WTC11 (cell line): ENCODE measurements at regions not wholly inside any gene's neighbourhood (a gene's known extent, or its start where the extent isn't known, plus 50 kb on each side); places are given as distances from the start of the nearest gene placed in this dataset.
A peak's percentile ranks its signal among the peaks of the same experiment; 100 is the strongest.

Experiments
- ATAC-seq: fragments of 200-7000 bp; cut with Tn5 transposase; 2 replicates; pipeline ENCODE4 v1.10.0; 2021; ENCODE audit warnings: mild to moderate bottlenecking, moderate library complexity
- CTCF ChIA-PET: fragments of 300-600 bp; sonication (Branson Sonifier 250); formaldehyde crosslinking; loops from one replicate; lab custom pipeline; 2021; ENCODE audit warnings: antibody characterized with exemption; lab: Charles Lee
- POLR2A ChIA-PET: fragments of 350-600 bp; sonication (Branson Sonifier 250); formaldehyde crosslinking; loops from one replicate; lab custom pipeline; 2021; ENCODE audit warnings: antibody characterized with exemption; lab: Charles Lee
- DNase-seq: peaks from one replicate; pipeline ENCODE4 v3.0.0; 2021; ENCODE audit warnings: low spot score
- H3K27ac Mint-ChIP-seq: 2 replicates; pipeline ENCODE4 v1.8.0; 2021; ENCODE audit warnings: mixed read lengths
- H3K27me3 Mint-ChIP-seq: 2 replicates; pipeline ENCODE4 v1.8.0; 2021; ENCODE audit warnings: low read depth, mild to moderate bottlenecking, moderate library complexity, mixed read lengths
- H3K36me3 Mint-ChIP-seq: 2 replicates; pipeline ENCODE4 v1.8.0; 2021; ENCODE audit warnings: mixed read lengths
- H3K4me1 Mint-ChIP-seq: 2 replicates; pipeline ENCODE4 v1.8.0; 2022; ENCODE audit warnings: mixed read lengths
- H3K4me3 Mint-ChIP-seq: 2 replicates; pipeline ENCODE4 v1.8.0; 2021; ENCODE audit warnings: mild to moderate bottlenecking, moderate library complexity, mixed read lengths
- H3K9me3 Mint-ChIP-seq: 2 replicates; pipeline ENCODE4 v1.8.0; 2021; ENCODE audit warnings: mixed read lengths
- FOXJ3 ChIP-seq: sonication (generic); formaldehyde crosslinking; IDR thresholded peaks from 2 replicates; pipeline ENCODE4 v1.9.0; 2021; ENCODE audit warnings: missing genetic modification reagents, mild to moderate bottlenecking, borderline replicate concordance
- GRHL2 ChIP-seq: fragments of 250-450 bp; sonication (Bioruptor Pico); IDR thresholded peaks from 2 replicates; pipeline ENCODE4 v1.8.0; 2022; ENCODE audit warnings: mild to moderate bottlenecking, moderate library complexity; ENCODE audit not compliant: insufficient replicate concordance, severe bottlenecking
- HMGXB4 ChIP-seq: sonication (generic); formaldehyde crosslinking; IDR thresholded peaks from 2 replicates; pipeline ENCODE4 v1.8.1; 2023; ENCODE audit warnings: mild to moderate bottlenecking, moderate library complexity, missing genetic modification reagents
- MAX ChIP-seq: sonication (generic); formaldehyde crosslinking; IDR thresholded peaks from 2 replicates; pipeline ENCODE4 v1.8.0; 2022; ENCODE audit warnings: mild to moderate bottlenecking, missing genetic modification reagents
- MLX ChIP-seq: sonication (generic); formaldehyde crosslinking; IDR thresholded peaks from 2 replicates; pipeline ENCODE4 v1.8.1; 2023; ENCODE audit warnings: mild to moderate bottlenecking, missing genetic modification reagents, moderate library complexity
- MYBL2 ChIP-seq: sonication (generic); formaldehyde crosslinking; IDR thresholded peaks from 2 replicates; pipeline ENCODE4 v1.8.1; 2023; ENCODE audit warnings: mild to moderate bottlenecking, moderate library complexity, missing genetic modification reagents
- NFE2L1 ChIP-seq: sonication (generic); formaldehyde crosslinking; IDR thresholded peaks from 2 replicates; pipeline ENCODE4 v1.8.1; 2023; ENCODE audit warnings: missing genetic modification reagents
- NR3C1 ChIP-seq: sonication (generic); formaldehyde crosslinking; conservative IDR thresholded peaks from 2 replicates; pipeline ENCODE4 v1.8.1; 2023; ENCODE audit warnings: low read depth, mild to moderate bottlenecking, missing genetic modification reagents
- RELA ChIP-seq: sonication (generic); formaldehyde crosslinking; IDR thresholded peaks from 2 replicates; pipeline ENCODE4 v1.8.1; 2022; ENCODE audit warnings: missing genetic modification reagents, mild to moderate bottlenecking, borderline replicate concordance
- SOX15 ChIP-seq: fragments of 250-450 bp; sonication (Bioruptor Pico); IDR thresholded peaks from 2 replicates; pipeline ENCODE4 v1.9.0; 2021; ENCODE audit warnings: mild to moderate bottlenecking
- USF2 ChIP-seq: sonication (generic); formaldehyde crosslinking; IDR thresholded peaks from 2 replicates; pipeline ENCODE4 v1.8.1; 2023; ENCODE audit warnings: mild to moderate bottlenecking, missing genetic modification reagents, moderate library complexity
- ZNF263 ChIP-seq: sonication (generic); formaldehyde crosslinking; IDR thresholded peaks from 2 replicates; pipeline ENCODE4 v1.8.1; 2022; ENCODE audit warnings: low read depth, mild to moderate bottlenecking, moderate library complexity, missing genetic modification reagents
- ZNF512 ChIP-seq: sonication (generic); formaldehyde crosslinking; IDR thresholded peaks from 2 replicates; pipeline ENCODE4 v1.8.1; 2022; ENCODE audit warnings: missing genetic modification reagents, borderline replicate concordance
- TF ChIP-seq, protein P1 (sequence below): sonication (generic); formaldehyde crosslinking; conservative IDR thresholded peaks from 2 replicates; pipeline ENCODE4 v1.8.1; 2023; ENCODE audit warnings: mild to moderate bottlenecking, low read depth, missing genetic modification reagents, moderate library complexity
- TF ChIP-seq, protein P2 (sequence below): sonication (generic); formaldehyde crosslinking; IDR thresholded peaks from 2 replicates; pipeline ENCODE4 v1.8.0; 2022; ENCODE audit warnings: mild to moderate bottlenecking, missing genetic modification reagents
- TF ChIP-seq, protein P3 (sequence below): fragments of 250-450 bp; sonication (Bioruptor Pico); IDR thresholded peaks from 2 replicates; pipeline ENCODE4 v1.9.0; 2021; ENCODE audit warnings: mild to moderate bottlenecking
- TF ChIP-seq, protein P4 (sequence below): fragments of 250-450 bp; sonication (Bioruptor Pico); IDR thresholded peaks from 2 replicates; pipeline ENCODE4 v1.9.0; 2021; ENCODE audit warnings: mild to moderate bottlenecking

DNA sequence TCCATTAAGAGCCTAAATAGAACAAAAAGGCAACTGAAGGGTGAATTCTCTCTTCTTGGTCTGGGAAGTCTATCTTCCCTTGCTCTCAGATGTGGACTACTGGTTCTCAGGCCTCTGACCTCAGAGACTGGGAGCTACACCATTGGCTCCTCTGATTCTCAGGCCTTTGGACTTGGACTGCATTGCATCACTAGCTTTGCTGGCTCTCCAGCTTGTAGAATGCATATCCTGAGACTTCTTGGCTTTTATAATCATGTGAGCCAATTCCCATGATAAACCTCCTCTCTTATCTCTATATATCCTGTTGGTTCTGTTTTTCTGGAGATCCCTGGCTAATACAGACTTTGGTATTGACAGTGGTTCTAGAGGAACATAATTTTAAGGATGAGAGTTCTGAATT is 89.8 kb downstream of the PSAT1 start:
- Mint-ChIP-seq H3K36me3 (peaks cover 14% of the 10 kb centered on the region), H3K9me3 (peaks cover 21% of the 10 kb centered on the region), H3K4me3 (no peak overlapping the region), H3K27me3 (no peaks in the 10 kb centered on the region; the same call in 1 of the 2 replicates), H3K4me1 (peaks cover 15% of the 10 kb centered on the region), H3K27ac (no peak overlapping the region)
- DNase-seq (no peak), ATAC-seq (no peak)
- POLR2A ChIA-PET: no interaction called here
- CTCF ChIA-PET: no interaction called here
- no peak for TF ChIP-seq ZNF263 (CRISPR knock-in tag)
- TF ChIP-seq, protein P1, sequence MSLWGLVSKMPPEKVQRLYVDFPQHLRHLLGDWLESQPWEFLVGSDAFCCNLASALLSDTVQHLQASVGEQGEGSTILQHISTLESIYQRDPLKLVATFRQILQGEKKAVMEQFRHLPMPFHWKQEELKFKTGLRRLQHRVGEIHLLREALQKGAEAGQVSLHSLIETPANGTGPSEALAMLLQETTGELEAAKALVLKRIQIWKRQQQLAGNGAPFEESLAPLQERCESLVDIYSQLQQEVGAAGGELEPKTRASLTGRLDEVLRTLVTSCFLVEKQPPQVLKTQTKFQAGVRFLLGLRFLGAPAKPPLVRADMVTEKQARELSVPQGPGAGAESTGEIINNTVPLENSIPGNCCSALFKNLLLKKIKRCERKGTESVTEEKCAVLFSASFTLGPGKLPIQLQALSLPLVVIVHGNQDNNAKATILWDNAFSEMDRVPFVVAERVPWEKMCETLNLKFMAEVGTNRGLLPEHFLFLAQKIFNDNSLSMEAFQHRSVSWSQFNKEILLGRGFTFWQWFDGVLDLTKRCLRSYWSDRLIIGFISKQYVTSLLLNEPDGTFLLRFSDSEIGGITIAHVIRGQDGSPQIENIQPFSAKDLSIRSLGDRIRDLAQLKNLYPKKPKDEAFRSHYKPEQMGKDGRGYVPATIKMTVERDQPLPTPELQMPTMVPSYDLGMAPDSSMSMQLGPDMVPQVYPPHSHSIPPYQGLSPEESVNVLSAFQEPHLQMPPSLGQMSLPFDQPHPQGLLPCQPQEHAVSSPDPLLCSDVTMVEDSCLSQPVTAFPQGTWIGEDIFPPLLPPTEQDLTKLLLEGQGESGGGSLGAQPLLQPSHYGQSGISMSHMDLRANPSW (CRISPR knock-in tag): no peak
- TF ChIP-seq FOXJ3 (CRISPR knock-in tag): no peak
- TF ChIP-seq MYBL2 (CRISPR knock-in tag): no peak
- no peak for TF ChIP-seq SOX15 (CRISPR knock-in tag)
- no peak for TF ChIP-seq HMGXB4 (CRISPR knock-in tag)
- no peak for TF ChIP-seq USF2
- TF ChIP-seq, protein P2, sequence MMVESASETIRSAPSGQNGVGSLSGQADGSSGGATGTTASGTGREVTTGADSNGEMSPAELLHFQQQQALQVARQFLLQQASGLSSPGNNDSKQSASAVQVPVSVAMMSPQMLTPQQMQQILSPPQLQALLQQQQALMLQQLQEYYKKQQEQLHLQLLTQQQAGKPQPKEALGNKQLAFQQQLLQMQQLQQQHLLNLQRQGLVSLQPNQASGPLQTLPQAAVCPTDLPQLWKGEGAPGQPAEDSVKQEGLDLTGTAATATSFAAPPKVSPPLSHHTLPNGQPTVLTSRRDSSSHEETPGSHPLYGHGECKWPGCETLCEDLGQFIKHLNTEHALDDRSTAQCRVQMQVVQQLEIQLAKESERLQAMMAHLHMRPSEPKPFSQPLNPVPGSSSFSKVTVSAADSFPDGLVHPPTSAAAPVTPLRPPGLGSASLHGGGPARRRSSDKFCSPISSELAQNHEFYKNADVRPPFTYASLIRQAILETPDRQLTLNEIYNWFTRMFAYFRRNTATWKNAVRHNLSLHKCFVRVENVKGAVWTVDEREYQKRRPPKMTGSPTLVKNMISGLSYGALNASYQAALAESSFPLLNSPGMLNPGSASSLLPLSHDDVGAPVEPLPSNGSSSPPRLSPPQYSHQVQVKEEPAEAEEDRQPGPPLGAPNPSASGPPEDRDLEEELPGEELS (CRISPR knock-in tag): no peak
- TF ChIP-seq, protein P3, sequence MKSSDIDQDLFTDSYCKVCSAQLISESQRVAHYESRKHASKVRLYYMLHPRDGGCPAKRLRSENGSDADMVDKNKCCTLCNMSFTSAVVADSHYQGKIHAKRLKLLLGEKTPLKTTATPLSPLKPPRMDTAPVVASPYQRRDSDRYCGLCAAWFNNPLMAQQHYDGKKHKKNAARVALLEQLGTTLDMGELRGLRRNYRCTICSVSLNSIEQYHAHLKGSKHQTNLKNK (CRISPR knock-in tag): no peak
- TF ChIP-seq MLX: no peak

- peak; percentile 67 for ATAC-seq
- no peak for DNase-seq
- peaks cover 63% of the 10 kb centered on the region for H3K4me1 Mint-ChIP-seq
- peaks cover 35% of the 10 kb centered on the region for H3K36me3 Mint-ChIP-seq
- peak overlapping the region; percentile 10; the same call in 1 of the 2 replicates for H3K4me3 Mint-ChIP-seq
- H3K27ac Mint-ChIP-seq: peak overlapping the region; percentile 75
- no peaks in the 10 kb centered on the region; the same call in 1 of the 2 replicates for H3K27me3 Mint-ChIP-seq
- peaks cover 36% of the 10 kb centered on the region for H3K9me3 Mint-ChIP-seq
- POLR2A ChIA-PET: no interaction called here
- CTCF ChIA-PET: no interaction called here
- TF ChIP-seq NR3C1 (CRISPR knock-in tag) (no peak), NFE2L1 (CRISPR knock-in tag) (no peak), ZNF512 (CRISPR knock-in tag) (no peak), RELA (CRISPR knock-in tag) (no peak), GRHL2 (CRISPR knock-in tag) (no peak), MAX (CRISPR knock-in tag) (no peak)
- TF ChIP-seq, protein P2 (CRISPR knock-in tag): no peak
- TF ChIP-seq, protein P4, sequence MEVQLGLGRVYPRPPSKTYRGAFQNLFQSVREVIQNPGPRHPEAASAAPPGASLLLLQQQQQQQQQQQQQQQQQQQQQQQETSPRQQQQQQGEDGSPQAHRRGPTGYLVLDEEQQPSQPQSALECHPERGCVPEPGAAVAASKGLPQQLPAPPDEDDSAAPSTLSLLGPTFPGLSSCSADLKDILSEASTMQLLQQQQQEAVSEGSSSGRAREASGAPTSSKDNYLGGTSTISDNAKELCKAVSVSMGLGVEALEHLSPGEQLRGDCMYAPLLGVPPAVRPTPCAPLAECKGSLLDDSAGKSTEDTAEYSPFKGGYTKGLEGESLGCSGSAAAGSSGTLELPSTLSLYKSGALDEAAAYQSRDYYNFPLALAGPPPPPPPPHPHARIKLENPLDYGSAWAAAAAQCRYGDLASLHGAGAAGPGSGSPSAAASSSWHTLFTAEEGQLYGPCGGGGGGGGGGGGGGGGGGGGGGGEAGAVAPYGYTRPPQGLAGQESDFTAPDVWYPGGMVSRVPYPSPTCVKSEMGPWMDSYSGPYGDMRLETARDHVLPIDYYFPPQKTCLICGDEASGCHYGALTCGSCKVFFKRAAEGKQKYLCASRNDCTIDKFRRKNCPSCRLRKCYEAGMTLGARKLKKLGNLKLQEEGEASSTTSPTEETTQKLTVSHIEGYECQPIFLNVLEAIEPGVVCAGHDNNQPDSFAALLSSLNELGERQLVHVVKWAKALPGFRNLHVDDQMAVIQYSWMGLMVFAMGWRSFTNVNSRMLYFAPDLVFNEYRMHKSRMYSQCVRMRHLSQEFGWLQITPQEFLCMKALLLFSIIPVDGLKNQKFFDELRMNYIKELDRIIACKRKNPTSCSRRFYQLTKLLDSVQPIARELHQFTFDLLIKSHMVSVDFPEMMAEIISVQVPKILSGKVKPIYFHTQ (CRISPR knock-in tag): no peak
These were observed 96.4 kb downstream of the PSAT1 start for GRCh38 chr9:78393340-78393739.
